Smooth muscle cell (in vitro differentiated cells): ENCODE measurements at regions not wholly inside any gene's neighbourhood (a gene's known extent, or its start where the extent isn't known, plus 50 kb on each side); places are given as distances from the start of the nearest gene placed in this dataset.
A peak's percentile ranks its signal among the peaks of the same experiment; 100 is the strongest.
"Not testable (repeated sequence)": the region's sequence is repeated elsewhere in the genome, so short reads cannot be mapped to it uniquely, and the experiment has no call there.

ENCODE experiments used
- DNase-seq: peaks from one replicate; lab custom pipeline; 2025; ENCODE audit not compliant: unreplicated experiment; lab: John Stamatoyannopoulos, UW
- H2AFZ ChIP-seq: fragments of 200-600 bp; sonication (generic); 2 replicates; pipeline ENCODE4 v1.6.0; 2016; ENCODE audit warnings: antibody characterized with exemption, low read depth, mild to moderate bottlenecking
- H3F3A ChIP-seq: fragments of 200-600 bp; sonication (generic); 2 replicates; pipeline ENCODE4 v1.6.0; 2017; ENCODE audit warnings: antibody characterized with exemption, low read depth
- H3K27ac ChIP-seq: fragments of 200-600 bp; sonication (generic); 2 replicates; pipeline ENCODE4 v1.5.1; 2016; ENCODE audit warnings: low read depth, mild to moderate bottlenecking
- H3K27me3 ChIP-seq: fragments of 200-600 bp; sonication (generic); 2 replicates; pipeline ENCODE4 v1.6.1; 2016; ENCODE audit warnings: low read depth, mild to moderate bottlenecking
- H3K36me3 ChIP-seq: fragments of 200-600 bp; sonication (generic); 2 replicates; pipeline ENCODE4 v1.5.1; 2016; ENCODE audit warnings: low read depth
- H3K4me1 ChIP-seq: fragments of 200-600 bp; sonication (generic); 2 replicates; pipeline ENCODE4 v1.5.1; 2016; ENCODE audit warnings: low read depth
- H3K4me2 ChIP-seq: fragments of 200-600 bp; sonication (generic); 2 replicates; pipeline ENCODE4 v1.6.0; 2016; ENCODE audit warnings: mild to moderate bottlenecking
- H3K4me3 ChIP-seq: fragments of 200-600 bp; sonication (generic); 2 replicates; pipeline ENCODE4 v1.5.1; 2016; ENCODE audit warnings: mild to moderate bottlenecking
- H3K79me2 ChIP-seq: fragments of 200-600 bp; sonication (generic); 2 replicates; pipeline ENCODE4 v1.6.0; 2016; ENCODE audit warnings: low read depth, mild to moderate bottlenecking
- H3K9ac ChIP-seq: fragments of 200-600 bp; sonication (generic); 2 replicates; pipeline ENCODE4 v1.6.0; 2016; ENCODE audit warnings: low read depth
- H3K9me3 ChIP-seq: fragments of 200-600 bp; sonication (generic); replicated peaks from 2 replicates; pipeline ENCODE4 v1.5.1; 2016; ENCODE audit warnings: low read depth
- H4K20me1 ChIP-seq: fragments of 200-600 bp; sonication (generic); 2 replicates; pipeline ENCODE4 v1.6.0; 2016; ENCODE audit warnings: low read depth
- CTCF ChIP-seq: fragments of 200-600 bp; sonication (generic); IDR thresholded peaks from 2 replicates; pipeline ENCODE4 v1.5.1; 2017; ENCODE audit warnings: borderline replicate concordance, mild to moderate bottlenecking, antibody characterized with exemption; ENCODE audit not compliant: insufficient read depth, poor library complexity, severe bottlenecking
- WGBS: methylation state at CpG from one replicate; pipeline ENCODE4 v1.1.7; 2016; ENCODE audit warnings: low lambda C conversion rate; 5-methylcytosine and 5-hydroxymethylcytosine counted together

GRCh38 chr14:30194741-30195148 lies 267.1 kb upstream of the PRKD1 start:
- H3K4me1 ChIP-seq = peaks cover 7% of the 10 kb centered on the region

DNA sequence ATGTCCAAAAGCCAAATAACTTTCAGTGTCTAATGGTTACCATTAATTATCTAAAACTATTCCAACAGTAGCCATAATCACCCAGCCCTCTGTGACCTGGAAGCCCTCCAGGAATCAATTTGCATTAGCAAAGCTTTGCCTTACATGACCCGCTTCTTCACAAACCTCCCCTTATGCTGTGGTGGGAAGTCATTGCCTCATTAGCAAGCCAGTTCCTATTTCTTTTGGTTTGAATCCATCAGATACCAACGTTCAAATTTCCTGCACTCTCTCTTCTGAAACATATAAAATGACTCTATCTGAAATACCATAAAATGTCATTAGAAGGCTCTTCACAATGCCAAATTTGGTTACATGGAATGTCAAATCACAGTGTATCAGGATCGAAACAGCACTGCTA lies 268.3 kb upstream of the PRKD1 start:
- no peaks in the 10 kb centered on the region for H4K20me1 ChIP-seq
- H3K4me3 ChIP-seq = no peak overlapping the region
- peaks cover 7% of the 10 kb centered on the region for H3K4me1 ChIP-seq
- no peak overlapping the region for H3K27ac ChIP-seq
- 65% methylated on average over 3 of the region's 3 CpGs for WGBS
- no peak overlapping the region for H3K4me2 ChIP-seq
- no peak overlapping the region for H3K9ac ChIP-seq
- no peak for TF ChIP-seq CTCF
- H3K27me3 ChIP-seq = no peaks in the 10 kb centered on the region
- H3K79me2 ChIP-seq = no peaks in the 10 kb centered on the region
- H3K36me3 ChIP-seq = no peaks in the 10 kb centered on the region
- no peak overlapping the region for H2AFZ ChIP-seq
- DNase-seq = no peak
- no peaks in the 10 kb centered on the region for H3F3A ChIP-seq
- H3K9me3 ChIP-seq = no peaks in the 10 kb centered on the region

More at GRCh38 chr14:30194741-30195148, 267.1 kb upstream of the PRKD1 start:
- Histone ChIP-seq H2AFZ (no peak overlapping the region), H3K27ac (peak overlapping the region; percentile 68), H3K27me3 (no peaks in the 10 kb centered on the region), H3K36me3 (no peaks in the 10 kb centered on the region), H4K20me1 (no peaks in the 10 kb centered on the region), H3F3A (no peaks in the 10 kb centered on the region), H3K4me3 (no peak overlapping the region), H3K9ac (no peak overlapping the region), H3K9me3 (no peaks in the 10 kb centered on the region), H3K79me2 (no peaks in the 10 kb centered on the region), H3K4me2 (peak overlapping the region; percentile 70)
- TF ChIP-seq CTCF = no peak
- DNase-seq = no peak
- 40% methylated on average over 2 of the region's 2 CpGs for WGBS

- Histone ChIP-seq H3K4me1 (peaks cover 7% of the 10 kb centered on the region), H3F3A (no peaks in the 10 kb centered on the region), H2AFZ (no peak overlapping the region), H3K79me2 (no peaks in the 10 kb centered on the region), H3K27me3 (no peaks in the 10 kb centered on the region), H3K4me3 (no peak overlapping the region), H3K36me3 (no peaks in the 10 kb centered on the region), H3K9ac (no peak overlapping the region), H3K4me2 (no peak overlapping the region), H3K9me3 (no peaks in the 10 kb centered on the region), H3K27ac (no peak overlapping the region), H4K20me1 (no peaks in the 10 kb centered on the region)
- DNase-seq = no peak
- TF ChIP-seq CTCF = no peak
- 97% methylated on average over 2 of the region's 2 CpGs for WGBS
These were observed 269.2 kb upstream of the PRKD1 start for GRCh38 chr14:30196861-30197260.

GRCh38 chr14:30198720-30199119 lies 271.1 kb upstream of the PRKD1 start:
- not testable (repeated sequence) for H3K36me3 ChIP-seq, DNase-seq, H3K79me2 ChIP-seq, H3K4me3 ChIP-seq, H3K9me3 ChIP-seq, H3F3A ChIP-seq, H2AFZ ChIP-seq, H3K27me3 ChIP-seq, H3K9ac ChIP-seq, H3K4me1 ChIP-seq, H4K20me1 ChIP-seq, H3K27ac ChIP-seq, H3K4me2 ChIP-seq
- 81% methylated on average over 3 of the region's 3 CpGs for WGBS
